Forelimb muscle (tissue), 1 donor: ENCODE measurements at regions not wholly inside any gene's neighbourhood (a gene's known extent, or its start where the extent isn't known, plus 50 kb on each side); places are given as distances from the start of the nearest gene placed in this dataset.

Experiments
- DNase-seq: peaks from one replicate; pipeline ENCODE4 v3.0.0-alpha.2; 2013; ENCODE audit warnings: low read depth

DNA sequence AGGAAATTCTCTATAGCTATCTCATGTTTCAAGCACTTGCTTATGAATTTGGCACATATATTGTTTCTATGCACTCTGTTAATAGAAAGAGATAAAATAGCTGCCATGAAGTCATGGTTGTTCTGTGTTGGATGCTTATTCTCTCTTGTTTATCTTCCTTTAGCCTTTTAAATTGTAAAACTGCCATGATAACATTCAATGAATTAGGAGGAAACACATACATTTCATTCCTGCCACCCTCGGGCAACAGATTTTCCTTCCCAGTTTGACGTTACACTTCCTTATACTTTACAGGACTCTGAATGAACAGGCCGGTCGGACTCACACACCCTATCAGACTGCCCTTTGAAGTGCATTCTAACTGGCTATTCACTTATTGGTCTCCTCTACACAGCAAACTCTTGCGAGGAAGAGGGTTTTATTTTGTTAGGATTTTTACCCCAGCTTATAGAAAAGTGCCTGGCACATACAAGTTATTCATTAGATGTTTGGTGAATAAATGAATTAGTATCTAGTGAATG, 65.7 kb upstream of the FERD3L start:
- DNase-seq, result no peak

DNA sequence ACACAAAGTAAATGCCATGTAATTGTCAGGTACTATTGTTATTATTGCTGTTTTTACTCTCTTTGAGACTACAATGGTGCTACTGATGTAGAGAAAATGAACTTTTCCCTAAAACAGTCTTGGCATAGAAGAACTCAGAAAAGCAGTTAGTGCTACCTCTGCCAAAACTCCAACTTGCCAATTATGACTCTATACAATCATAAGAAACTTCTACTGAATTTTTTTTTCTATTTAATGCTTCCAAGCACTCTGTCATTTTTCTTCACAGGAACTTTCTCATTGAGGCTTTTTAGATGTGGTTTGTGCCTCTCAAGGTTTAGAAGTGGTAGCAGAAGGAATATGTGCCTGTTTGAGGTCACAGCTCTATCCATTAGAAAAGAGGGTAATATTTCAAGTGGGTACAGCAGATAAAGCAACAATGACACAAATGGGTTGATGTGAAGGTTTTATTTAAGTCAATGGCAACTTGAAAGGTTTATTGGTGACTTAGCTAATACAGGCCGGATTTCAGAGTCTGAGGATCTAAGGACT, 64.0 kb upstream of the FERD3L start:
- DNase-seq, result peak; percentile 36

- peak; percentile 6 for DNase-seq
These were observed 61.5 kb upstream of the FERD3L start for GRCh38 chr7:19206721-19207120.

- no peak for DNase-seq
These were observed 58.5 kb upstream of the FERD3L start for GRCh38 chr7:19203686-19204085.

- no peak for DNase-seq
These were observed 57.4 kb upstream of the FERD3L start for GRCh38 chr7:19202599-19202998.
